ENCODE measurements at regions not wholly inside any gene's neighbourhood (a gene's known extent, or its start where the extent isn't known, plus 50 kb on each side); places are given as distances from the start of the nearest gene placed in this dataset.

GRCh38 chrX:42229533-42229932 lies 306.2 kb upstream of the CASK start:
- no peak overlapping the region for H3K4me3 ChIP-seq (ENCODE audit: low read length)
- no peak for TF ChIP-seq CTCF (IDR thresholded peaks at IDR 0.05; ENCODE audit: insufficient read depth, low read depth, low read length, missing control alignments)
- DNase-seq (ENCODE audit: low read depth), result peak; percentile 24

GRCh38 chrX:42220666-42221065 lies 297.3 kb upstream of the CASK start:
- no peak for TF ChIP-seq CTCF (IDR thresholded peaks at IDR 0.05; ENCODE audit: insufficient read depth, low read depth, low read length, missing control alignments)
- no peak overlapping the region for H3K4me3 ChIP-seq (ENCODE audit: low read length)

GRCh38 chrX:42220083-42220482 lies 296.7 kb upstream of the CASK start:
- DNase-seq (ENCODE audit: low read depth), result no peak
- no peak for TF ChIP-seq CTCF (IDR thresholded peaks at IDR 0.05; ENCODE audit: insufficient read depth, low read depth, low read length, missing control alignments)
- H3K4me3 ChIP-seq (ENCODE audit: low read length), result no peak overlapping the region

More at GRCh38 chrX:42220666-42221065, 297.3 kb upstream of the CASK start:
- no peak for DNase-seq (ENCODE audit: low read depth)

- no peak for DNase-seq (ENCODE audit: low read depth)
- TF ChIP-seq CTCF (IDR thresholded peaks at IDR 0.05; ENCODE audit: insufficient read depth, low read depth, low read length, missing control alignments), result no peak
Observed at GRCh38 chrX:42219231-42219630, 295.9 kb upstream of the CASK start.

GRCh38 chrX:42195506-42195905 lies 272.2 kb upstream of the CASK start:
- DNase-seq (ENCODE audit: low read depth), result no peak
- no peak for TF ChIP-seq CTCF (IDR thresholded peaks at IDR 0.05; ENCODE audit: insufficient read depth, low read depth, low read length, missing control alignments)
- no peak overlapping the region for H3K4me3 ChIP-seq (ENCODE audit: low read length)

More at GRCh38 chrX:42219231-42219630, 295.9 kb upstream of the CASK start:
- H3K4me3 ChIP-seq (ENCODE audit: low read length), result no peak overlapping the region

GRCh38 chrX:42189576-42189975 lies 266.2 kb upstream of the CASK start:
- no peak for TF ChIP-seq CTCF (IDR thresholded peaks at IDR 0.05; ENCODE audit: insufficient read depth, low read depth, low read length, missing control alignments)

GRCh38 chrX:42188730-42189129 lies 265.4 kb upstream of the CASK start:
- TF ChIP-seq CTCF (IDR thresholded peaks at IDR 0.05; ENCODE audit: insufficient read depth, low read depth, low read length, missing control alignments), result no peak
- H3K4me3 ChIP-seq (ENCODE audit: low read length), result no peak overlapping the region
- no peak for DNase-seq (ENCODE audit: low read depth)

More at GRCh38 chrX:42189576-42189975, 266.2 kb upstream of the CASK start:
- no peak for DNase-seq (ENCODE audit: low read depth)
- H3K4me3 ChIP-seq (ENCODE audit: low read length), result no peak overlapping the region
